Liver (tissue), 8 donors: ENCODE measurements at regions not wholly inside any gene's neighbourhood (a gene's known extent, or its start where the extent isn't known, plus 50 kb on each side); places are given as distances from the start of the nearest gene placed in this dataset.

Source experiments
- DNase-seq: peaks from one replicate; pipeline ENCODE4 v3.0.0-alpha.2; 2017; ENCODE audit warnings: low spot score
- H3K27ac ChIP-seq, 2 donors: one replicate each; pipeline ENCODE4 v1.7.0; 2013; ENCODE audit warnings: inconsistent platforms in 2 of 2, low read length in 2 of 2, control low read depth in 1 of 2, low read depth in 1 of 2, mild to moderate bottlenecking in 1 of 2
- H3K27me3 ChIP-seq, 4 donors: one replicate each; pipeline versions ENCODE4 v1.6.1 to v1.7.0; 2013; ENCODE audit warnings: low read length in 3 of 4, inconsistent platforms in 1 of 4, mild to moderate bottlenecking in 1 of 4, moderate library complexity in 1 of 4; ENCODE audit not compliant: control insufficient read depth in 4 of 4, insufficient read depth in 4 of 4
- H3K36me3 ChIP-seq, 4 donors: one replicate each; pipeline versions ENCODE4 v1.6.1 to v1.7.0; 2013; ENCODE audit warnings: low read length in 3 of 4, mild to moderate bottlenecking in 3 of 4, low read depth in 1 of 4, moderate library complexity in 1 of 4; ENCODE audit not compliant: control insufficient read depth in 4 of 4, insufficient read depth in 3 of 4
- H3K4me1 ChIP-seq, 4 donors: one replicate each; pipeline versions ENCODE4 v1.6.1 to v1.7.0; 2013; ENCODE audit warnings: low read length in 3 of 4, mild to moderate bottlenecking in 3 of 4, moderate library complexity in 1 of 4; ENCODE audit not compliant: control insufficient read depth in 4 of 4, insufficient read depth in 4 of 4
- H3K4me3 ChIP-seq, 3 donors: one replicate each; pipeline versions ENCODE4 v1.6.1 to v1.7.0; 2013; ENCODE audit warnings: low read length in 3 of 3, control low read depth in 1 of 3, low read depth in 1 of 3, mild to moderate bottlenecking in 1 of 3
- H3K9ac ChIP-seq, 2 donors: one replicate each; pipeline ENCODE4 v1.7.0; 2013; ENCODE audit warnings: low read length in 2 of 2, mild to moderate bottlenecking in 2 of 2, moderate library complexity in 2 of 2, control low read depth in 1 of 2, low read depth in 1 of 2
- H3K9me3 ChIP-seq, 4 donors: one replicate each; pipeline versions ENCODE4 v1.6.1 to v1.7.0; 2013; ENCODE audit warnings: low read length in 3 of 4; ENCODE audit not compliant: control insufficient read depth in 4 of 4
- EGR1 ChIP-seq, 2 donors: IDR thresholded peaks; 2 replicates each; pipeline ENCODE4 v1.6.1; 2016 to 2018; ENCODE audit warnings: antibody characterized with exemption in 2 of 2, low read depth in 2 of 2
- FOXA1 ChIP-seq: IDR thresholded peaks from 2 replicates; pipeline ENCODE4 v1.6.1; 2016; ENCODE audit warnings: antibody characterized with exemption
- FOXA2 ChIP-seq: IDR thresholded peaks from 2 replicates; pipeline ENCODE4 v1.6.1; 2016; ENCODE audit warnings: antibody characterized with exemption
- GABPA ChIP-seq, 2 donors: IDR thresholded peaks in 1 of 2; conservative IDR thresholded peaks in 1 of 2; 2 replicates each; pipeline ENCODE4 v1.6.1; 2016; ENCODE audit warnings: antibody characterized with exemption in 2 of 2, mild to moderate bottlenecking in 1 of 2, moderate library complexity in 1 of 2
- HNF4A ChIP-seq, 2 donors: conservative IDR thresholded peaks; 2 replicates each; pipeline ENCODE4 v1.6.1; 2016; ENCODE audit warnings: antibody characterized with exemption in 2 of 2, mild to moderate bottlenecking in 2 of 2
- HNF4G ChIP-seq: IDR thresholded peaks from 2 replicates; pipeline ENCODE4 v1.6.1; 2016; ENCODE audit warnings: antibody characterized with exemption
- JUND ChIP-seq, 2 donors: IDR thresholded peaks; 2 replicates each; pipeline ENCODE4 v1.6.1; 2016; ENCODE audit warnings: antibody characterized with exemption in 2 of 2
- NR2F2 ChIP-seq: IDR thresholded peaks from 2 replicates; pipeline ENCODE4 v1.6.1; 2016; ENCODE audit warnings: antibody characterized with exemption
- RAD21 ChIP-seq, 2 donors: IDR thresholded peaks; 2 replicates each; pipeline ENCODE4 v1.6.1; 2016; ENCODE audit warnings: antibody characterized with exemption in 2 of 2, mild to moderate bottlenecking in 2 of 2
- REST ChIP-seq: IDR thresholded peaks from 2 replicates; pipeline ENCODE4 v1.6.1; 2016; ENCODE audit warnings: antibody characterized with exemption, mild to moderate bottlenecking
- RXRA ChIP-seq, 2 donors: IDR thresholded peaks; 2 replicates each; pipeline ENCODE4 v1.6.1; 2017 to 2018; ENCODE audit warnings: antibody characterized with exemption in 2 of 2, mild to moderate bottlenecking in 1 of 2
- SP1 ChIP-seq: IDR thresholded peaks from 2 replicates; pipeline ENCODE4 v1.6.1; 2018; ENCODE audit warnings: antibody characterized with exemption, mild to moderate bottlenecking
- TAF1 ChIP-seq: conservative IDR thresholded peaks from 2 replicates; pipeline ENCODE4 v1.6.1; 2016; ENCODE audit warnings: antibody characterized with exemption, mild to moderate bottlenecking
- YY1 ChIP-seq: IDR thresholded peaks from 2 replicates; pipeline ENCODE4 v1.6.1; 2016; ENCODE audit warnings: antibody characterized with exemption, mild to moderate bottlenecking
- WGBS: extraction: QIAGEN DNeasy Blood & Tissue Kit; methylation state at CpG from one replicate; pipeline ENCODE4 v1.1.7; 2013; 5-methylcytosine and 5-hydroxymethylcytosine counted together
- TF ChIP-seq, protein P1 (sequence below): fragments of 150-350 bp; IDR thresholded peaks from 2 replicates; pipeline ENCODE4 v1.5.1; 2017; ENCODE audit warnings: improper control_type of control experiment, low read depth, low read length; ENCODE audit not compliant: missing input control
- TF ChIP-seq, protein P2 (sequence below): IDR thresholded peaks from 2 replicates; pipeline ENCODE4 v1.6.1; 2016; ENCODE audit warnings: antibody characterized with exemption
- TF ChIP-seq, protein P3 (sequence below): IDR thresholded peaks from 2 replicates; pipeline ENCODE4 v1.6.1; 2016; ENCODE audit warnings: antibody characterized with exemption
- donor health status: healthy.
- donor health status: healthy.
- donor health status: healthy.
- donor health status: healthy.
- donor health status: healthy.

DNA sequence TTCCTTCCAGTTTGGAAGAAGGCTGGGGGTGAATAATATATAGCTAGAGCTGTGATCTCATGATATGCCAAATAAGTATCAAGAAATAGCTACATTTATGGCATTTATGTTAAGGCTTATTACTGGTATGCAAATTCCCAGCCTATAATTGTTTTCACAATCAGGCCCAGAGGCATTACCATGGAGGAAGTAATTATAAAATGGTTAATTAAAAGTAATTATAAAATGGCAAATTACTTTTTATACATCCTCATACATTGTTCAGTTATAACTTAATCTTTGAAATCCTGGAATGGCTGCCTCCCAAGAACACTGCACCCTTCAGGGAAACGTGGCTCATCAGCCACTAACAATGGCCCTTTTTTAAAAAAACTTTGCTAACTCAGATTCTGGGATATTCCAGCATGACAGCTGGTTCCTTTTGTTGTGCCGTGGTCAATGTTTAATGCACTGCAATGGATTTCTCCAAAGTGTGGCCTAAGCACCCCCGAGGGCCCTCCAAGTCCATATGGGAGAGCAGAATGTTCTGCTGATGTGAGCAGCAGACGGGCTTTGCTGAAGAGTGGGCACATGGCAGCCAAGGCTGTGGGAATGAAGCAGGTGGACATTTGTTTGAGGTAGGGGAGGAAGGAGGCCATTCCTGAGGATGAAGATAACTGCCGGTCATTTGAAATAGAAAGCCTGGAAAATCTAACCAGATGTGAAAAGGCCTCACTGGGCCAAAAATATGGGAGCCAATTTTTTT, 483.5 kb upstream of the GCFC2 start:
- DNase-seq, result no peak
- no peaks in the 10 kb centered on the region for H3K4me1 ChIP-seq
- no peak overlapping the region for H3K9ac ChIP-seq
- TF ChIP-seq SP1 (no peak), HNF4A (conservative IDR thresholded peaks at IDR 0.05) (no peak), YY1 (no peak), NR2F2 (no peak)
- TF ChIP-seq, protein P1, sequence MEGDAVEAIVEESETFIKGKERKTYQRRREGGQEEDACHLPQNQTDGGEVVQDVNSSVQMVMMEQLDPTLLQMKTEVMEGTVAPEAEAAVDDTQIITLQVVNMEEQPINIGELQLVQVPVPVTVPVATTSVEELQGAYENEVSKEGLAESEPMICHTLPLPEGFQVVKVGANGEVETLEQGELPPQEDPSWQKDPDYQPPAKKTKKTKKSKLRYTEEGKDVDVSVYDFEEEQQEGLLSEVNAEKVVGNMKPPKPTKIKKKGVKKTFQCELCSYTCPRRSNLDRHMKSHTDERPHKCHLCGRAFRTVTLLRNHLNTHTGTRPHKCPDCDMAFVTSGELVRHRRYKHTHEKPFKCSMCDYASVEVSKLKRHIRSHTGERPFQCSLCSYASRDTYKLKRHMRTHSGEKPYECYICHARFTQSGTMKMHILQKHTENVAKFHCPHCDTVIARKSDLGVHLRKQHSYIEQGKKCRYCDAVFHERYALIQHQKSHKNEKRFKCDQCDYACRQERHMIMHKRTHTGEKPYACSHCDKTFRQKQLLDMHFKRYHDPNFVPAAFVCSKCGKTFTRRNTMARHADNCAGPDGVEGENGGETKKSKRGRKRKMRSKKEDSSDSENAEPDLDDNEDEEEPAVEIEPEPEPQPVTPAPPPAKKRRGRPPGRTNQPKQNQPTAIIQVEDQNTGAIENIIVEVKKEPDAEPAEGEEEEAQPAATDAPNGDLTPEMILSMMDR, result no peak
- no peaks in the 10 kb centered on the region for H3K27me3 ChIP-seq
- H3K36me3 ChIP-seq, result no peaks in the 10 kb centered on the region
- WGBS, result 80% methylated on average over 5 of the region's 5 CpGs
- H3K9me3 ChIP-seq, result no peaks in the 10 kb centered on the region
- no peak overlapping the region for H3K4me3 ChIP-seq
- no peak overlapping the region for H3K27ac ChIP-seq

- H3K9ac ChIP-seq, result no peak overlapping the region
- H3K27ac ChIP-seq, result no peak overlapping the region
- no peaks in the 10 kb centered on the region for H3K4me1 ChIP-seq
- no peaks in the 10 kb centered on the region for H3K9me3 ChIP-seq
- H3K36me3 ChIP-seq, result no peaks in the 10 kb centered on the region
- H3K27me3 ChIP-seq, result no peaks in the 10 kb centered on the region
- no peak overlapping the region for H3K4me3 ChIP-seq
- TF ChIP-seq RXRA (IDR thresholded peaks at IDR 0.05), result no peak
- TF ChIP-seq JUND (IDR thresholded peaks at IDR 0.05), result no peak
- DNase-seq, result no peak
- 48% methylated on average over 3 of the region's 3 CpGs for WGBS
Observed at GRCh38 chr2:76193089-76193488, 482.4 kb upstream of the GCFC2 start.

DNA sequence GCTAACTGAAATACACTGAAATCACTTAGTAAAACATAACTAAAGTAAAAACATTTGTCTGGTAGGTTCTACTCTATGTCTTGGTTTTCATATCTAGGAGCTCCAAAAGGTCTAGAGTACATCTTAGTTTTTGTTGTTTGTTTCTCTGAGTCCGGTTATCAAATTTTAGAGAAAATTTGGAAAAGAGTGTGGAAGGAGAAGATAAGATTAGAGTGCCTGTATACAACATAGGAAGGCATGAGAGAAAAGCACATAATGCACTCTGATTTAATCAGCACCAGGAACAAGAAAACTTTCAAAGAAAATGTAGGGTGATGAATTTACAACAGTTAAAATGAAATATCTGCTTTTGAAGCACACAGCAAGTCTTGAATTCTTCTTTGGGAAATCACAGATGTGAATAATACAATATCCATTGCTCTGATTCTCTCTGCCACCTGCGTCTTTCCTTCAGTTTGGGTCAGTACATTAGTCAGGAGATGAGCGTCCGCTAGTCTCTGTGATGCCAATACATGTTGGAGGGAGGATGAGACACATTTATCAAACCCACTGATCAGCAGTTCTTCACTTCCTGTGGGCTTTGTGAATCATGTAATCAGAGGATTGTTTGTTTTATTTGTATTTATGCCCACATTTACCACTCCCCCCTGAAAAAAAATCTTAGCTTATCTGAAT, 477.8 kb upstream of the GCFC2 start:
- no peak overlapping the region for H3K4me3 ChIP-seq
- no peak overlapping the region for H3K27ac ChIP-seq
- H3K36me3 ChIP-seq, result no peaks in the 10 kb centered on the region
- no peak for DNase-seq
- H3K27me3 ChIP-seq, result peaks cover 0 to 3% (median 0%) of the 10 kb centered on the region in 4 donors
- no peaks in the 10 kb centered on the region for H3K9me3 ChIP-seq
- H3K9ac ChIP-seq, result no peak overlapping the region
- H3K4me1 ChIP-seq, result no peaks in the 10 kb centered on the region
- WGBS, result 81% methylated on average over 4 of the region's 4 CpGs
- TF ChIP-seq RXRA (IDR thresholded peaks at IDR 0.05) (no peak), FOXA2 (no peak), JUND (IDR thresholded peaks at IDR 0.05) (no peak), HNF4G (no peak), SP1 (no peak), EGR1 (IDR thresholded peaks at IDR 0.05; ENCODE audit: low read depth in 2 of 2) (no peak), NR2F2 (no peak), GABPA (IDR thresholded peaks at IDR 0.05 in 1 of 2, conservative IDR thresholded peaks at IDR 0.05 in 1 of 2) (no peak), RAD21 (IDR thresholded peaks at IDR 0.05) (no peak), TAF1 (no peak), FOXA1 (no peak), HNF4A (conservative IDR thresholded peaks at IDR 0.05) (no peak), REST (no peak)
- TF ChIP-seq, protein P2, sequence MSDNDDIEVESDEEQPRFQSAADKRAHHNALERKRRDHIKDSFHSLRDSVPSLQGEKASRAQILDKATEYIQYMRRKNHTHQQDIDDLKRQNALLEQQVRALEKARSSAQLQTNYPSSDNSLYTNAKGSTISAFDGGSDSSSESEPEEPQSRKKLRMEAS, result no peak
- TF ChIP-seq, protein P3, sequence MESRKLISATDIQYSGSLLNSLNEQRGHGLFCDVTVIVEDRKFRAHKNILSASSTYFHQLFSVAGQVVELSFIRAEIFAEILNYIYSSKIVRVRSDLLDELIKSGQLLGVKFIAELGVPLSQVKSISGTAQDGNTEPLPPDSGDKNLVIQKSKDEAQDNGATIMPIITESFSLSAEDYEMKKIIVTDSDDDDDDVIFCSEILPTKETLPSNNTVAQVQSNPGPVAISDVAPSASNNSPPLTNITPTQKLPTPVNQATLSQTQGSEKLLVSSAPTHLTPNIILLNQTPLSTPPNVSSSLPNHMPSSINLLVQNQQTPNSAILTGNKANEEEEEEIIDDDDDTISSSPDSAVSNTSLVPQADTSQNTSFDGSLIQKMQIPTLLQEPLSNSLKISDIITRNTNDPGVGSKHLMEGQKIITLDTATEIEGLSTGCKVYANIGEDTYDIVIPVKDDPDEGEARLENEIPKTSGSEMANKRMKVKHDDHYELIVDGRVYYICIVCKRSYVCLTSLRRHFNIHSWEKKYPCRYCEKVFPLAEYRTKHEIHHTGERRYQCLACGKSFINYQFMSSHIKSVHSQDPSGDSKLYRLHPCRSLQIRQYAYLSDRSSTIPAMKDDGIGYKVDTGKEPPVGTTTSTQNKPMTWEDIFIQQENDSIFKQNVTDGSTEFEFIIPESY, result no peak
- TF ChIP-seq, protein P1, result no peak
